Body of pancreas (tissue), 4 donors: ENCODE measurements at regions not wholly inside any gene's neighbourhood (a gene's known extent, or its start where the extent isn't known, plus 50 kb on each side); places are given as distances from the start of the nearest gene placed in this dataset.

ENCODE experiments used
- POLR2A ChIP-seq, 3 donors: fragments of 450-650 bp; IDR thresholded peaks; one replicate each; pipeline ENCODE4 v1.6.1; 2016; ENCODE audit warnings: antibody characterized with exemption in 3 of 3, mild to moderate bottlenecking in 2 of 3
- TF ChIP-seq, protein P1 (sequence below), 7 experiments: fragments of 450-650 bp in 4 of 7; fragments of 200-600 bp in 3 of 7; sonication (generic) in 3 of 7; IDR thresholded peaks; one replicate each; pipeline ENCODE4 v1.5.1; 2016 to 2019; ENCODE audit warnings: antibody characterized with exemption in 7 of 7

- no peak for TF ChIP-seq POLR2A (IDR thresholded peaks at IDR 0.05)
- TF ChIP-seq, protein P1, sequence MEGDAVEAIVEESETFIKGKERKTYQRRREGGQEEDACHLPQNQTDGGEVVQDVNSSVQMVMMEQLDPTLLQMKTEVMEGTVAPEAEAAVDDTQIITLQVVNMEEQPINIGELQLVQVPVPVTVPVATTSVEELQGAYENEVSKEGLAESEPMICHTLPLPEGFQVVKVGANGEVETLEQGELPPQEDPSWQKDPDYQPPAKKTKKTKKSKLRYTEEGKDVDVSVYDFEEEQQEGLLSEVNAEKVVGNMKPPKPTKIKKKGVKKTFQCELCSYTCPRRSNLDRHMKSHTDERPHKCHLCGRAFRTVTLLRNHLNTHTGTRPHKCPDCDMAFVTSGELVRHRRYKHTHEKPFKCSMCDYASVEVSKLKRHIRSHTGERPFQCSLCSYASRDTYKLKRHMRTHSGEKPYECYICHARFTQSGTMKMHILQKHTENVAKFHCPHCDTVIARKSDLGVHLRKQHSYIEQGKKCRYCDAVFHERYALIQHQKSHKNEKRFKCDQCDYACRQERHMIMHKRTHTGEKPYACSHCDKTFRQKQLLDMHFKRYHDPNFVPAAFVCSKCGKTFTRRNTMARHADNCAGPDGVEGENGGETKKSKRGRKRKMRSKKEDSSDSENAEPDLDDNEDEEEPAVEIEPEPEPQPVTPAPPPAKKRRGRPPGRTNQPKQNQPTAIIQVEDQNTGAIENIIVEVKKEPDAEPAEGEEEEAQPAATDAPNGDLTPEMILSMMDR (IDR thresholded peaks at IDR 0.05) = no peak
Observed at GRCh38 chr4:134297765-134298164, 96.2 kb upstream of the PABPC4L start.
